HG03103 (cell line): ENCODE measurements at regions not wholly inside any gene's neighbourhood (a gene's known extent, or its start where the extent isn't known, plus 50 kb on each side); places are given as distances from the start of the nearest gene placed in this dataset.

Experiments used
- ATAC-seq: cut with Tn5 transposase; IDR thresholded peaks from one replicate; pipeline ENCODE4 v1.9.1; 2021; ENCODE audit warnings: low read depth; ENCODE audit not compliant: unreplicated experiment

DNA sequence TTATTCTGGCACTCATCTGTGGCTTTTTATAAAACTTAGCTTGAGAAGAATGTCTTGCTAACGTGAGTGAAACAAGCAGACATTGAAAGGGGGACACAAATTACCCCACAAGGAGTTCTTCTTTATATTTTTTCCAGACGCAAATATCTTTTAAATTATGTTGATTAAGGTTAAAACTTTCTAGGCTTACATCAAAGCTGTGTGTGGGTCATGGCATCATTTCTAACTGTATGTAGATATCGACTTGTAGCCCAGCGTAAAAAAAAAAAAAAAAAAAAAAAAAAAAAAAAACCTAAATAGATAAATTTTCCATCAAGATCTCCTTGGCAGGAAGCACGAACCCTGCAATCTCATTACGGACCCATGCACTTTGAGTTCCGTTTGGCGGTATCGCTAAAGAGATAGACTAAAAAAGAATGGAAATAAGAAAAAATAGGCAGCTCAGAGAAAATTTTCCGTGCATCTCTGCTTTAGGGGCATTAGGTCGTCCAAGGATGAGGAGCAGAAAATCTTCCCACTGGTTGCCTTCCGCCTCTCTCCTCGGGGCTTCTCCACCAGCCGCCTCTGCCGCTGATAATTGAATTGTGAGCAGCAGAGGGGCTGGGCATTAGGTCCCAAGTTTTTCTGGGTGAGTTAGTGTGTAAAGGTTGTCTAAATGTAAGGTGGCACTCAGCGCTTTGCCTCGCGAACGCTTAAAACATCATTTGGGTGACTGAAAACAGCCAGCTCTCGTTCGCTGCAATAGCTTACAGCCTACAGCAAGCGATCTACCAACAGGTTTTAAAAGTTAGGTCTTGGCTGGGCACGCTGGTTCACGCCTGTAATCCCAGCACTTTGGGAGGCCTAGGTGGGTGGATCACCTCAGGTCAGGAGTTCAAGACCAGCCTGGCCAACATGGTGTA is 194.0 kb downstream of the TRIM27 start:
- ATAC-seq = no peak

DNA sequence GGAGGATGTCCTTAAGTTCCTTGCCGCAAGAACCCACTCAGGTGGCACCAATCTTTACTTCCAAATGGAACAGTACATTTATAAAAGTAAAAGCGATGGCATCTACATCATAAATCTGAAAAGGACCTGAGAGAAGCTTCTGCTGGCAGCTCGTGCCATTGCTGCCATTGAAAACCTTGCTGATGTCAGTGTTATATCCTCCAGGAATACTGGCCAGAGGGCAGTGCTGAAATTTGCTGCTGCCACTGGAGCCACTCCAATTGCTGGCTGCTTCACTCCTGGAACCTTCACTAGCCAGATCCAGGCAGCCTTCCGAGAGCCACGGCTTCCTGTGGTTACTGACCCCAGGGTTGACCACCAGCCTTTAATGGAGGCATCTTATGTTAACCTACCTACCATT is 191.7 kb downstream of the TRIM27 start:
- no peak for ATAC-seq

DNA sequence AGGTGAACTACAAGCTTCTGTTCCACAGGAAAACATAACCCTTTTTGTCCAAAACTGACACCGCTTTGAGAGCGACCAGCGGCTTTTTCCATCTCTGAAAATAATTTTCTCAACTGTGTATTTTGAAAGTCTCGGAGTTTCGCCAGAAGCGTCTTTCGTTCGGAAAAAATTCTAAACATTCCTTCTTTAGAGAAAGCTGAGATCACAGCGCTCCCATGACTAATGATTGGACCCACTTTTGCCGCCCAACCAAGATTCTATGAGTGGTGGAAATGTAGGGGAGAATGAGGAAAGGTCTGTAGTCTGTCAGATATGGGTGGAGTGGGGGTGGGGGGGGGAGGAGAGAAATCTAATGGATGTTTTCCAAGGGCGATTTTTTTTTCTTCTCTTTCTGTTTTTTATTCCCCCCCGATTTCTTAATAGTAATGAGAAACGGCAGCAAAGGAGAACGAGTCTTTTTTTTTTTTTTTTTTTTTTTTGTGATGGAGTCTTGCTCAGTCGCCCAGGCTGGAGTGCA is 189.3 kb downstream of the TRIM27 start:
- no peak for ATAC-seq

DNA sequence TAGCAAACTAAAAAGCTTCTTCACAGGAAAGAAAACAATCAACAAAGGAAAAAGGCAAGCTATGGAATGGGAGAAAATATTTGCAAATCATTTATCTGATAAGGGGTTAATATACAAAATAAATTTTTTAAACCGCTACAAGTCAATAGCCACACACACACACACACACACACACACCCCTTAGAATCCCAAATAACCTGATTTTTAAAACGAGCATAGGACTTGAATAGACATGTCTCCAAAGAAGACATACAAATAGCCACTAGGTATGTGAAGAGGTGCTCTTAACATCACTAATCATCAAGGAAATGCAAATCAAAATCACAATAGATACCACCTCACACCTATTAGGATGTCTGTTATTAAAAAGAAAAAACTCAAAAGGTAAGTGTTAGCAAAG is 187.7 kb downstream of the TRIM27 start:
- ATAC-seq = no peak

DNA sequence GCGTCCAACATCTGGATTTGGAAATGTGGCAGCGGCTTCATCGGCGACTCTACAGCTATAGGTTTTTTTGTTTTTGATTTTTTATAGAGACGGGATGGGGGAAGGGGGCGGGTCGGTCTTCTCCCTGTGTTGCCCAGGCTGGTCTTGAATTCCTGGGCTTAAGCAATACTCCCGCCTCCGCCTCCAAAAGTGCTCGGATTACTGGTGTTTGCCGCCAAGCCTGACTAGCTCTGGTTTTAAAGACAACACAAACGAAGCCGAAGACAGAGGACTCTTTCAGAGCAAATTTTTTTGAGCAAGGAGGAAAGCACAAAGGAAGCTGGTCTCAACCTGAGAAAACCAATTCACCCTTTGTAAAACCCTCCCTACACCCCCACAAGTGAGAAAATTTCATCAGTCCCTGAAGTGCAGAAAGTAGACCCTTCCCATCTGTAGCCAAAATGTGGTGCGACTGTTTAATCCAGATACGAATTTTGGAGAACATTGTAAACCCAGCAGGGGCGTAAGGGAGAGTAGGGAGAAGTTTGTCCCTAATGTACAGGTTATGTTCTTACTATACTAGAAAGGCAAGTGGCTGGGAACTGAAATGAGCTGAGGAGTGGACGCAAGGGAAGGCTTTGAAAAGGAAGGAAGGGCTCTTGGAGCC is 185.9 kb downstream of the TRIM27 start:
- ATAC-seq = no peak

DNA sequence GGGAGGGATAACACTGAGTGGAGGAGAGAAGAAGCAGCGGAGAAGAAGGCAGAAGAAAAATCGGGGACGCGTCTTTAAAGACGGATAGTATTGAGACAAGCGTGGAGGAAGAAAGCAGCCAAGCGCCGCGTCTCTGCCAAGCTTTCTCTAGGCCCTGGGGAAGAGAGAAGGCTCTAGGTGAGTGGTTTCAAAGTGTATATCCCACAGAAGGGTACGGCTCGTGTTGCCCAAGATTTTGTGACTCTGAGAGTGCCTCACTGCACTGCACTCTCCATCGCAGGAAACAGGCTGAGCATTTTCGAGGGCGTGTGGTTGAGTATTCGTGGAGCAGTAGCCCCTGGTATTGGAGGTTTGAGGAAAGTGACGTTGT is 185.4 kb downstream of the TRIM27 start:
- ATAC-seq = no peak

DNA sequence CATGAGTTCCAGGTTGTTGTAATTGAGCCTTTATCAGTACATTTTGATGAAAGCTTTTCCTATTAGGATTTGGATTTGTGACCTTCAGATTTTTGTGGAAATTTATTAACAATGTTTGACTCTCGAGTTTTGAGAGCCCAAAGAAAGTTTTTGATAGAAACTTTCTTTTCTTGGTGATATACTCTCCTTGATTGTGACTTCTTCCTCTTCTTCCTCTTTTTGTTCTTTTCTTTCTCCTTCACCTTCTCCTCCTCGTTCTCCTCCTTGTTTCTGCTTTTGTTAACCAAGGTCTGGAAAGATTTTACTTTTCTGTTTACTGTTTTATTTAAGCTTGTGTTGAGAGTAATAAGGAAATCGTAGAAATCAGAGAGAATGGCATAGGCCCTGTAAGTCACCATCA is 182.4 kb downstream of the TRIM27 start:
- no peak for ATAC-seq

DNA sequence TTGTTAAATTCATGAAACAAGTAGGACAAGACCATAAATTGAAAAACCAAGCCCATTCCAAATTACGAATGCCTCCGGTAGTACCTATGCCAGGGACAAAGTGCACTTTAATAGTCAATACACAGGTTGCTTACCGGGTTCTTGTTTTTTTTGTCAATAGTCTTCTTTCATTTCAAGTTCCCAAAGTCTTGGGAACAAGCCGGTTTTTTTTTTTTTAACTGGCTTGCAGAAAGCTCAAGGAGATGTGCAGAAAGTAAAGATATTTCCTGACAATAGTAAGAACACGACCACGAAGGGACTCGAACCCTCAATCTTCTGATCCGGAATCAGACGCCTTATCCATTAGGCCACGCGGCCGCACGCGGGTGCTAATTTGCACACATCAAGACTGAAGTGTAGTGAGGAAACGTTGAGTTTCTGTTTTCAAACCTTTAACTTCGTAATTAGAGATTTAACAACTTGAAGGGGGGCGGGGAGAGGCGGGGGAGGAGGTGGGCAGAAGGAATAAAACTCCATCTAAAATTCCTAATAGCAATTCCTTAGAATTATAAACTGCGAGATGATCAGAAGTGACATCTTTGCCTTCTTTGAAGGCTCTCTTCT is 181.0 kb downstream of the TRIM27 start:
- no peak for ATAC-seq

DNA sequence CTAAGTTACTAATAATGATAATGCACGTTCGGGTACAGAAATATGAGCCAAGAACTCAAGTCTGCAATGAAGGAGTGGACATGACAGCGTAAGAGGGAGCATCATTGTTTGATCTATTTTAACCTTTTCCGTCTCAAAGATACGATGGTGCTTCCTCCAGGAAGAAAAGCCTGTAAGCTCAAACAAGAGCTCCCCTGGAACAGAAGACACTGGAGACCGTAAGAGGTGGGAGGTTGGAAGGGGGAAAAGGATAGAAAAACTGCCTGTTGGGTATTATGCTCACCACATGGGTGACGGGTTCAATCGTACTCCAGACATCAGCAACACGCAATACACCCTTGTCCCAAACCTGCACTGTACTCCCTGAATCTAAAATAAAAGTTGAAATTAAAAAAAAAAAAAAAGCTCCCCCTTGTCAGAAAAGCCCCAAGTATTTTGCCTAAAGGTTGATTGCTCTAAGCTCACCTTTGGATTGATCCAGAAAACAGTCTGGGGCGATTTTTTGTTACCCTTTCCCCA is 180.5 kb downstream of the TRIM27 start:
- no peak for ATAC-seq

DNA sequence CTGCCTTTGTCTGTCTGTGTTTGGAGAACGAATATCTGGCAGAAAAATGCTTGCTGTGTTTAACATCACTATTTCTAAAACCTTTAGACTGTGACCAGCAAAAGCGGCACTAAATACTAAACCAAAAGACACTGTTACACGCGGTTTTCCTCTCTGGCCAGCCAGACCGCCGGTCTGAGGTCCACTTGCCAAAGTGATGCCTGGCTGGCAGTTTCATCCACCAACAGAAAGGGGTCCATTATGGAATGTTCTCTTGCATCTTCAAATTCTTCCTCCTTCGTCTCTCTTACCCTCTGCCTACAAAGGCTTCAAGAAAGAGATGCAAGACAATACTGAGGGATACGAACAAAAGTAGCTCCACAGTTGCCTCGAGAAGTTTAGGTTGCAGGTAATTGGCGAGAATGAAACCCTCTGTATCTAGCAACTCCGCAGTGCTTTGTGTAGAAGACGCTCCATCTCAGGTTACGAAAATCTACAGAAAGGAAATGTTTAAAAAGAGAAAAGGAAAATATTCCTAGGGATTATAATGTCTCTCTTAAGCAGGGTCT is 176.6 kb downstream of the TRIM27 start:
- ATAC-seq = no peak

DNA sequence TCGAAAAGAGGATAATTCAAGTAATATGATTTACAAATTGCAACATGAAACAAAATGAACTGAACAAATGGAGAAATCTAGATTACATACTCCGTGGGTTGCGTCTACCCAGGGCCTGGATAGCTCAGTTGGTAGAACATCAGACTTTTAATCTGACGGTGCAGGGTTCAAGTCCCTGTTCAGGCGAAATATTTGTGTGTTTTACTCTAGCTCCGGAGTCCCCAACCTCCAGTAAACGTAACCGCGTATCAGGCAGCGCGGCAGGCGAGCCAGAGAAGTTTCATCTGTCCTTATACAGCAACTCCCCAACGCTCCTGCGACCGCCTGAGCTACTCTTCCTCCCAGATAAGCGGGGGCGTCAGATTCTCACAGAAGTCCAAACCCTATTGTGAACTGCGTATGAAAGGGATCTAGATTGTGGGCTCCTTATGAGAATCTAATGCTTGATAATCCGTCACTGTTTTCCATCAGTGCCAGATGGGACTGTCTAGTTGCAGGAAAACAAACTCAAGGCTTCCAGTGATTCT is 176.1 kb downstream of the TRIM27 start:
- ATAC-seq = no peak

DNA sequence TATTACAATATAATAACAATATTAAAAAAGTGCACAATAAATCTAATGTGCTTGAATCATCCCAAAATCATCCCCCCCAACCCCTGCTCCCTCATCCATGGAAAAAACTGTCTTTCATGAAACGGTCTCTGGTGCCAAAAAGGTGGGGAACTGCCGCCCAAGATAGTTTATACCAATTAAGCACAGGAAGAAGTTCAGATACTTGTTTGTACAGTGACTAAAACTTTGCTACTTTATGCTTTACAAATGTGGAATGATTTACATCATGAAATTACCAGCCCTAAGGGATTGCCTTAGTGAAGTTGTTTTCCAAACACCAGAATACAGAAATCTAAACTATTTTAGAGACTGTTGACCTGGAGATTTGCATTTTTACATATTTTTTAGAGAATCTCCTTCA is 175.6 kb downstream of the TRIM27 start:
- ATAC-seq = no peak

DNA sequence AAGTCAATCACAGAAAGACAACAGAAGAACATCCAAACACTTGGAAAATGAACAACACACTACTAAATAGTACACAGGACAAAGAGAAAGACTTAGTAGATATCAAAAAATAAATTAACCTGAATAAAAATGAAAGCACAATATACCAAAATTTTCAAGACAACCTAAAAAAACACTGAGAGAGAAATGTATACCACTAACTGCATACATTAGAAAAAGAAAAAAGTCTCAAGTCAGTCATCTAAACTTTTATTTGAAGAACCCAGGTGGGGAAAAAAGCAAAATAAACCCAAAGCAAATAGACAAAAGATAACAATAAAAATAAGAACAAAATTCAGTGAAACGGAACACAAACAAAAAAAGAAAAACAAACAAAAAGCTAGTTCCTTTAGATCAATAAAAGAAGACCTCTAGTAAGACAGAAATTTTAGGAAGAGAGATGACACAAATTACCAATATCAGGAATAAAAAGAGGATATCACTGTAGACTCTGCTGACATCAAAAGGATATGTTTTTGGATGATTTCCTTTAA is 172.8 kb downstream of the TRIM27 start:
- ATAC-seq = no peak

DNA sequence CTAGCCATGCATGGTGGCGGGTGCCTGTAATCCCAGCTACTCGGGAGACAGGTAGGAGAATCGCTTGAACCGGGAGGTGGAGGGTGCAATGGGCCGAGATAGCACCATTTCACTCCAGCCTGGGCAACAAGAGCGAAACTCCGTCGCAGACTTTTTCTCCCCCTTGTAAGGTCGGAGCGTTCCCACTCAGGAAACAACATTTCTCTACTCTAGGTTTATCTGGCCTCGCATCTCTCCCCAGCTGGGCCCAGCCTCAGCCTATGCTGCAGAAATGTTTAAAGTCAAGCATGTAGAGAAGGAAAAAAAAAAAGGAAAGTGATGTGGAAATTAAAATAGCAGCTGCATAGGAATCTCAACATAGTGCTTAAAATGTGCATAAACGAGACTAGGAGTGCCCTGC is 172.3 kb downstream of the TRIM27 start:
- ATAC-seq = no peak

DNA sequence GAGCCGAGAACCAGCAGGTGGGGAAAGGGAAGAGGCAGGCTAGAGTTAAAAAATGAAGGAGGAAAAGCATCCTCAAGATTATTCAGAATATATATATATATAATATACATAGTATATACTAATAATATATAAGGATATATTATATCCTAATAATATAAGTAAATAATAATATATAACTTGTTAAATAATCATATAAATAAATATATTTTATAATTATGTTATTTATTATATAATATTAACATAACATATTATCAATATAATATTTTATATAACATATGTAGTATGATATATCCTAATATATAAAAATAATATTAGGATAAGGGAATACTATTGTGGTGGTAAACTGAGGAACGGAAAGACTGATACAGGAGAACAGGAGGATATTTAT is 171.8 kb downstream of the TRIM27 start:
- ATAC-seq = no peak

DNA sequence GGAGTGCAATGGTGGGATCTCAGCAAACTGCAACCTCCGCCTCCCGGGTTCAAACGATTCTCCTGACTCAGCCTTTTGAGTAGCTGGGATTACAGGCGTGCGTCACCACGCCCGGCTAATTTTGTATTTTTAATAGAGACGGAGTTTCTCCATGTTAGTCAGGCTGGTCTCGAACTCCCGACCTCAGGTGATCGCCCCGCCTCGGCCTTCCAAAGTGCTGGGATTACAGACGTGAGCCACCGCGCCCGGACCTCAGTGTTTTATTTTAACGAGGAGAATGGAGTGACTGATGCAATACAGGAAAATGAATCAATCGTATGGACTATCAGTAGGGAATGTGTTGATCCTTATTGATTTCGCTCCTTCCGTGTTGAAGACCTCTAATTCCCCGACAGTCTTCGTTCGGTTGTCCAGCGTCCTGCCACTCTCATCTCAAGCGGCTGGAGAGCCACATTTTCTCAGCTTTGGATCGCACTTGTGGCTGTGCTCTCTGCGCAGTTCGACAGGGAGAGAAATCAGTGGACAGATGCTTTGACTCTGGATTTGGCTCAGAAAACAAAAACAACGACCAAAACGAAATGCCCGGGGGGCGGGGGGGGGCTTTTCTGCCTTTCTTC is 166.2 kb downstream of the TRIM27 start:
- ATAC-seq = no peak

DNA sequence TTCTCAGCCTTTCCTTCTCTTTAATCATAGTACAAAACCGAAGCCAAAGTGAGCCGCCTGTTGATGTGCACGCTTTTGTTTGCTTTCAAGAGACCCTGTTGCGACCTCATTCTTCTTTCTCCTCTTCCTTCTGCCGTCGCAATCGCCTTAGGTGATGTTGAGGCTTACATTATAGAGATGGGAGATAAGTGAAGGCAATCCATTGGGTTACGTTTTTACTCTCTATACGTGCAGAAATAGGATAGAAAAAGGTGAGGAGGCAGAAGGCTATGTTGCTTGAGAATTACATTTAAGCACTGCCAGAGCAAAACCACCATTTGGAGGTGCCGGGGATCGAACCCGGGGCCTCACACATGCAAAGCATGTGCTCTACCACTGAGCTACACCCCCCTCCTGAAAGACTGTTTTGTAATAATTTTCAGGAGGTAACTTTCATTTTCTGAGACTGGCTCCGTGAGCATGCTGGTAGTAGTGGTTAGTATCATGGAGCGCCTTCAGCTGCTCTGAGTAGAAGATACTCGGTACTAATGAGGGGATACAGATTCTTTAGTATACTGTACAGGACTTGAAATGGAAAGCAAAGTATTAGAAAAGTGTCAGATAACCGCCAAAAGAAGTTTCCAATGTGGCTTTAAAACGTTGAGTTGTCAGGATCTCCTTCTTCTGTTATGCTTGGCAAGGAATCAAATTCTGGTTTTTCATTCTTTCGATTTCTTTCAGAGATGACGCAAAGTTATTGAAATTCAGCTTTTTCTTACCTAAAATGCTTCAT is 165.6 kb downstream of the TRIM27 start:
- no peak for ATAC-seq

DNA sequence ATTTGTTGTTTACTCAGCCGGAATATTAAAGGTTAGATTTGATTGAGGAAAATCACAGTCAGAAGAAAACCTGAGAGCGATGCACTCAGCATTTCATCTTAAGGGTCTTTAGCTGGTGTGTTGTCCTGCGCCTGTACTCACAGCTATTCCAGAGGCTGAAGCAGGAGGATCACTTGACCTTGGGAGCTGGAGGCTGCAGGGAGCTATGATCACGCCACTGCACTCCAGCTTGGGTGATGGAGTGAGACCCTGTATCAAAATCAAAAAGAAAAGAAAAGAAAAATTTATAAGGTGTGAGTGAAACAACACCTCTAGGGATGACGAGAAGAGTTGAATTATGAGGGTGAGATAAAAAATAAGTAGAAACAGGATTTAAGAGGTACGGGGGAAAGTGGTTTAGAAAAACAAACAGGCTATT is 165.0 kb downstream of the TRIM27 start:
- ATAC-seq = no peak

DNA sequence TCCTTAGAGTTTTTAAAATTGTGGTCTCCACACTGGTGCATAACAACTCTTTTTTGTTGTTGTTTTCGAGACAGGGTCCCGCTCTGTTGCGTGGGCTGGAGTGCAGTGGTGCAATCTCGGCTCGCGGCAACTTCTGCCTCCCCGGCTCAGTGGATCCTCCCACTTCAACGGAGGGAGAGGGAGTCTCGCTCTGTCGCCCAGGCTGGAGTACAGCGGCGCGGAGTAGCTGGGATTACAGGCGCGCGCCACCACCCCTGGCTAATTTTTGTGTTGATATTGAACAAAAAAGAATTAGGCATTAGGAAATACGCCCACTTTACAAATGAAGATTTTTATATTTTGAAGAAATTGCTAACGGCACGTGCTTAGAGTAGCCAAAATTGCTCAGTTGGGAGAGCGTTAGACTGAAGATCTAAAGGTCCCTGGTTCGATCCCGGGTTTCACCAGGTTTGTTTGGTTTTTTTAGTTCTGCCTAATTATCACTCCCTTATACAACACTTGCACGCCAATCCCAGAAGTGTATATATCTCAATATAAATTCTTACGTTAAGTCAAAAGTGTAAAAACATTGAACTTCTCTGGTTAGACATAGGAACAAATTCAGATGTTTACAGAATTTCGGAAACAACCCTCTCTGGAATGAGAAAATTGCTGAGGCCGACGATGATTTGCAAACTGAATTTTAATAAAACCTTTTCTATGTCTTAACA is 159.6 kb downstream of the TRIM27 start:
- no peak for ATAC-seq
